Prostate gland (tissue), 2 donors: ENCODE measurements at regions not wholly inside any gene's neighbourhood (a gene's known extent, or its start where the extent isn't known, plus 50 kb on each side); places are given as distances from the start of the nearest gene placed in this dataset.
"Not testable (repeated sequence)": the region's sequence is repeated elsewhere in the genome, so short reads cannot be mapped to it uniquely, and the experiment has no call there.

ENCODE experiments used
- POLR2A ChIP-seq: fragments of 450-650 bp; IDR thresholded peaks from one replicate; pipeline ENCODE4 v1.6.1; 2016; ENCODE audit warnings: antibody characterized with exemption, mild to moderate bottlenecking
- TF ChIP-seq, protein P1 (sequence below), 4 experiments: fragments of 200-600 bp in 2 of 4; fragments of 450-650 bp in 2 of 4; sonication (generic) in 2 of 4; IDR thresholded peaks; 1 replicate in 3 of 4; 2 replicates in 1 of 4; pipeline ENCODE4 v1.5.1; 2016 to 2019; ENCODE audit warnings: antibody characterized with exemption in 4 of 4, mild to moderate bottlenecking in 2 of 4, moderate library complexity in 2 of 4

GRCh38 chr1:90281886-90282285, 287.0 kb downstream of the ZNF326 start:
- TF ChIP-seq, protein P1, sequence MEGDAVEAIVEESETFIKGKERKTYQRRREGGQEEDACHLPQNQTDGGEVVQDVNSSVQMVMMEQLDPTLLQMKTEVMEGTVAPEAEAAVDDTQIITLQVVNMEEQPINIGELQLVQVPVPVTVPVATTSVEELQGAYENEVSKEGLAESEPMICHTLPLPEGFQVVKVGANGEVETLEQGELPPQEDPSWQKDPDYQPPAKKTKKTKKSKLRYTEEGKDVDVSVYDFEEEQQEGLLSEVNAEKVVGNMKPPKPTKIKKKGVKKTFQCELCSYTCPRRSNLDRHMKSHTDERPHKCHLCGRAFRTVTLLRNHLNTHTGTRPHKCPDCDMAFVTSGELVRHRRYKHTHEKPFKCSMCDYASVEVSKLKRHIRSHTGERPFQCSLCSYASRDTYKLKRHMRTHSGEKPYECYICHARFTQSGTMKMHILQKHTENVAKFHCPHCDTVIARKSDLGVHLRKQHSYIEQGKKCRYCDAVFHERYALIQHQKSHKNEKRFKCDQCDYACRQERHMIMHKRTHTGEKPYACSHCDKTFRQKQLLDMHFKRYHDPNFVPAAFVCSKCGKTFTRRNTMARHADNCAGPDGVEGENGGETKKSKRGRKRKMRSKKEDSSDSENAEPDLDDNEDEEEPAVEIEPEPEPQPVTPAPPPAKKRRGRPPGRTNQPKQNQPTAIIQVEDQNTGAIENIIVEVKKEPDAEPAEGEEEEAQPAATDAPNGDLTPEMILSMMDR (IDR thresholded peaks at IDR 0.05) = not testable (repeated sequence)
- TF ChIP-seq POLR2A = not testable (repeated sequence)
